ENCODE measurements at regions not wholly inside any gene's neighbourhood (a gene's known extent, or its start where the extent isn't known, plus 50 kb on each side); places are given as distances from the start of the nearest gene placed in this dataset.

- TF ChIP-seq EZH2 (IDR thresholded peaks at IDR 0.05; ENCODE audit: low read length) (no peak), CTCF (optimal IDR thresholded peaks at IDR 0.05 in 1 of 3, IDR thresholded peaks at IDR 0.05 in 1 of 3, conservative IDR thresholded peaks at IDR 0.05 in 1 of 3; ENCODE audit: extremely low read depth in 1 of 3, insufficient read depth in 2 of 3, low read length in 3 of 3) (no peak)
- H3K9me3 ChIP-seq (ENCODE audit: control insufficient read depth, low read depth, low read length) = no peaks in the 10 kb centered on the region
- H4K20me1 ChIP-seq (ENCODE audit: control insufficient read depth, extremely low read depth, insufficient read depth, low read length) = no peaks in the 10 kb centered on the region
- no peak overlapping the region for H3K9ac ChIP-seq (ENCODE audit: control insufficient read depth, extremely low read depth, insufficient read depth, low read length)
- H3K9me1 ChIP-seq (ENCODE audit: control insufficient read depth, extremely low read depth, insufficient read depth, low read length) = no peaks in the 10 kb centered on the region
- H3K36me3 ChIP-seq (ENCODE audit: control insufficient read depth in 2 of 2, extremely low read depth in 1 of 2, insufficient read depth in 2 of 2, low read length in 2 of 2) = no peaks in the 10 kb centered on the region
- H3K4me2 ChIP-seq (ENCODE audit: control insufficient read depth, extremely low read depth, insufficient read depth, low read depth, low read length) = no peak overlapping the region
- H3K79me2 ChIP-seq (ENCODE audit: control insufficient read depth, insufficient read depth, low read length) = no peaks in the 10 kb centered on the region
- FAIRE-seq (no peak), DNase-seq (ENCODE audit: low read depth, low spot score) (no peak)
- dilution Hi-C loops (cut with MboI; ENCODE audit: extremely low pct_ligation_motif_present, low sequenced_read_pairs) = no loop called here
- no peak overlapping the region for H3K4me3 ChIP-seq (ENCODE audit: control insufficient read depth in 2 of 3, extremely low read depth in 1 of 3, insufficient read depth in 2 of 3, low read depth in 1 of 3, low read length in 3 of 3)
- H3K4me1 ChIP-seq (ENCODE audit: control insufficient read depth, extremely low read depth, insufficient read depth, low read length) = no peaks in the 10 kb centered on the region
- H3K27ac ChIP-seq (ENCODE audit: control insufficient read depth, insufficient read depth, low read length) = no peak overlapping the region
- H3K27me3 ChIP-seq (ENCODE audit: control insufficient read depth, extremely low read depth, insufficient read depth, low read length) = no peaks in the 10 kb centered on the region
- no peak overlapping the region for H2AFZ ChIP-seq (ENCODE audit: control insufficient read depth, low read length)
Measured at GRCh38 chr3:103365467-103365866, 930.7 kb downstream of the ZPLD1 start.

GRCh38 chr3:103367481-103367880 is 932.7 kb downstream of the ZPLD1 start:
- Histone ChIP-seq H3K79me2 (ENCODE audit: control insufficient read depth, insufficient read depth, low read length) (no peaks in the 10 kb centered on the region), H3K36me3 (ENCODE audit: control insufficient read depth in 2 of 2, extremely low read depth in 1 of 2, insufficient read depth in 2 of 2, low read length in 2 of 2) (no peaks in the 10 kb centered on the region), H2AFZ (ENCODE audit: control insufficient read depth, low read length) (no peak overlapping the region), H3K4me1 (ENCODE audit: control insufficient read depth, extremely low read depth, insufficient read depth, low read length) (no peaks in the 10 kb centered on the region), H3K27me3 (ENCODE audit: control insufficient read depth, extremely low read depth, insufficient read depth, low read length) (no peaks in the 10 kb centered on the region), H3K9me1 (ENCODE audit: control insufficient read depth, extremely low read depth, insufficient read depth, low read length) (no peaks in the 10 kb centered on the region), H3K4me2 (ENCODE audit: control insufficient read depth, extremely low read depth, insufficient read depth, low read depth, low read length) (no peak overlapping the region), H3K9me3 (ENCODE audit: control insufficient read depth, low read depth, low read length) (no peaks in the 10 kb centered on the region), H3K27ac (ENCODE audit: control insufficient read depth, insufficient read depth, low read length) (no peak overlapping the region), H3K4me3 (ENCODE audit: control insufficient read depth in 2 of 3, extremely low read depth in 1 of 3, insufficient read depth in 2 of 3, low read depth in 1 of 3, low read length in 3 of 3) (no peak overlapping the region), H3K9ac (ENCODE audit: control insufficient read depth, extremely low read depth, insufficient read depth, low read length) (no peak overlapping the region), H4K20me1 (ENCODE audit: control insufficient read depth, extremely low read depth, insufficient read depth, low read length) (no peaks in the 10 kb centered on the region)
- dilution Hi-C loops (cut with MboI; ENCODE audit: extremely low pct_ligation_motif_present, low sequenced_read_pairs) = no loop called here
- TF ChIP-seq CTCF (optimal IDR thresholded peaks at IDR 0.05 in 1 of 3, IDR thresholded peaks at IDR 0.05 in 1 of 3, conservative IDR thresholded peaks at IDR 0.05 in 1 of 3; ENCODE audit: extremely low read depth in 1 of 3, insufficient read depth in 2 of 3, low read length in 3 of 3) = no peak
- no peak for TF ChIP-seq EZH2 (IDR thresholded peaks at IDR 0.05; ENCODE audit: low read length)
- DNase-seq (ENCODE audit: low read depth, low spot score) (no peak), FAIRE-seq (no peak)
